Astrocyte of the cerebellum (primary cell): ENCODE measurements at regions not wholly inside any gene's neighbourhood (a gene's known extent, or its start where the extent isn't known, plus 50 kb on each side); places are given as distances from the start of the nearest gene placed in this dataset.
A peak's percentile ranks its signal among the peaks of the same experiment; 100 is the strongest.

Experiments
- DNase-seq: peaks from one replicate; pipeline ENCODE4 v3.0.0-alpha.2; 2011; ENCODE audit warnings: low read depth
- H3K4me3 ChIP-seq: 2 replicates; pipeline ENCODE4 v1.5.1; 2011; ENCODE audit warnings: mild to moderate bottlenecking, low read depth, low read length, moderate library complexity
- CTCF ChIP-seq: IDR thresholded peaks from 2 replicates; pipeline ENCODE4 v1.5.1; 2012; ENCODE audit warnings: low read length, low read depth, moderate library complexity, mild to moderate bottlenecking; ENCODE audit errors: missing control alignments
- in situ Hi-C: cut with HindIII; loops from 2 replicates; pipeline ENCODE4 v1.10.0; 2017; ENCODE audit warnings: low sequenced_read_pairs

- peak overlapping the region; percentile 43 for H3K4me3 ChIP-seq
- no peak for DNase-seq
- in situ Hi-C loops, result no loop called here
- TF ChIP-seq CTCF, result no peak
Measured at GRCh38 chr1:88462488-88463261, 221.4 kb upstream of the PKN2 start.

- in situ Hi-C loops, result no loop called here
- DNase-seq, result no peak
- TF ChIP-seq CTCF, result no peak
- H3K4me3 ChIP-seq, result no peak overlapping the region
Measured at GRCh38 chr1:88463401-88463985, 220.6 kb upstream of the PKN2 start.

- no peak for DNase-seq
- H3K4me3 ChIP-seq, result no peak overlapping the region
- in situ Hi-C loops, result no loop called here
- TF ChIP-seq CTCF, result no peak
Measured at GRCh38 chr1:88466011-88466410, 218.1 kb upstream of the PKN2 start.

- no peak for TF ChIP-seq CTCF
- no peak for DNase-seq
Measured at GRCh38 chr1:88466899-88467580, 217.0 kb upstream of the PKN2 start.

GRCh38 chr1:88472298-88472697, 211.8 kb upstream of the PKN2 start:
- in situ Hi-C loops, result no loop called here

More at GRCh38 chr1:88466899-88467580, 217.0 kb upstream of the PKN2 start:
- in situ Hi-C loops, result no loop called here
- H3K4me3 ChIP-seq, result no peak overlapping the region

More at GRCh38 chr1:88472298-88472697, 211.8 kb upstream of the PKN2 start:
- no peak for TF ChIP-seq CTCF
- no peak for DNase-seq
- no peak overlapping the region for H3K4me3 ChIP-seq
